GM19238 (cell line): ENCODE measurements at regions not wholly inside any gene's neighbourhood (a gene's known extent, or its start where the extent isn't known, plus 50 kb on each side); places are given as distances from the start of the nearest gene placed in this dataset.
"Not testable (repeated sequence)": the region's sequence is repeated elsewhere in the genome, so short reads cannot be mapped to it uniquely, and the experiment has no call there.

Experiments used
- DNase-seq: peaks from one replicate; pipeline ENCODE4 v3.0.0; 2011; ENCODE audit warnings: low spot score; ENCODE audit not compliant: insufficient read length

GRCh38 chr11:112537846-112538330 lies 277.2 kb upstream of the PLET1 start:
- DNase-seq: no peak

DNA sequence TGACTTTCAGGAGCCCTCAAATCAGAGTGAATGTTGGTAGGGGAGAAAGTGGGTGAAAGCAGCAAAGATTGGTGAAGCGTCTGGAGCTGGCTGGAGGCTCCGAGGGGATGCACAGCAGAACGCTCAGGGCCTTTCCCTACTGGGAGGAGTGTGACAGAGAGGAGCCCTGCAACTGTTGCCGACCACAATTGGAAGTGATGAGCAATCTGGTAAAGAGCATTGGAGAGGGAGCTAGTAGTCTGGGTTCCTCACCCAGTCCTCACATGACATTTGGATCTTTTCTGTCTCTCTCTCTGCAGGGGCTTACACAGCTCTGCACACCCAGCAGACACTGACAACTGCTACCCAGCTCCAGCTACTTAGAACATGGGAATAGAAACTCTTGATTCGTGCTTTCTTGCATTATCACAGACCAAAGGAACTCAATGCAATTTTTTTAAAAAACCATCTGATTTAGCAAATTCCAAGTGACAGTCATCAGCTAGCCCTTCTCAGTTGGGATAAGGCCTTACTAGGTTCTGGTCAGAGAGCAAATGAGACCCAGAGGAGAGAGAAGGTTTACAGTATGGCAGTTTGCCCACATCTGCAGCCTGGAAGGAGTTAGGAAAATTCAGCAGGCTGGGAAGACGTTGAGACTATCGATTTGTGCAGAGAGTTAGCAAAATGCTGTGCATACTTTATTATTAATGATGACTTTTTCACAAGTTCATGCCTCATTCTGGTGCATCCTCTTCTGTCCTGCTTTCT lies 278.0 kb upstream of the PLET1 start:
- no peak for DNase-seq

DNA sequence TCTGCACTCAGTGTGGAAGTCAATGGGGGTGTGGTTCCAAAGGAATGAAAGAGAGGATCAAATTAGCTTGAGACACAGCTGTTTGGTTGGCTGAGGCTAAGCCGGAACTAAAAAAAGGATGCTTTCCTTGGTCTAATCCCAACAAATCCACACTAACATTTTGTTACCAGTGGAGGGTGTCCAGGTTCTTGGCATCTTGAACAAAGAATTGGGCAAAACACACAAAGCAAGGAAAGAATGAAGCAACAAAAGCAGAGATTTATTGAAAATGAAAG lies 278.6 kb upstream of the PLET1 start:
- not testable (repeated sequence) for DNase-seq

DNA sequence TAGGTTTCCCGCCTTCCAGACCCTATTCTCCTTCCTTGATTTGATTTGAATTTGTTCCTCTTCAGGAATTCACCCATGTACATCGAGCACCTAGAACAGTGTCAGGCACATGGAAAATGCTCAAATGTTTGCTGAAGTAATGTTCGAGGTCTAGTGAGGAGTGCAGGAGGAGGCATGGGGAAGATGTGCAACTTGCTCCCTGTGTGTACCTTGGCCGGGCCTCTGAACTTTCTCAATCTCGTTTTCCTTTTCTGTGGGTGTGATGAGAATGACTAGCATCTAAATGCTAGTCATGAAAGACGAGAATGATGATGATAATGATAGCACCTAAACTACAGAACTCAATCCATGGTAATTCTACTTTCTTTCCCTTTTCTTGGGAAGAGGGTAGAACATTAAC lies 279.1 kb upstream of the PLET1 start:
- DNase-seq: no peak

GRCh38 chr11:112540261-112540660 lies 279.6 kb upstream of the PLET1 start:
- no peak for DNase-seq

DNA sequence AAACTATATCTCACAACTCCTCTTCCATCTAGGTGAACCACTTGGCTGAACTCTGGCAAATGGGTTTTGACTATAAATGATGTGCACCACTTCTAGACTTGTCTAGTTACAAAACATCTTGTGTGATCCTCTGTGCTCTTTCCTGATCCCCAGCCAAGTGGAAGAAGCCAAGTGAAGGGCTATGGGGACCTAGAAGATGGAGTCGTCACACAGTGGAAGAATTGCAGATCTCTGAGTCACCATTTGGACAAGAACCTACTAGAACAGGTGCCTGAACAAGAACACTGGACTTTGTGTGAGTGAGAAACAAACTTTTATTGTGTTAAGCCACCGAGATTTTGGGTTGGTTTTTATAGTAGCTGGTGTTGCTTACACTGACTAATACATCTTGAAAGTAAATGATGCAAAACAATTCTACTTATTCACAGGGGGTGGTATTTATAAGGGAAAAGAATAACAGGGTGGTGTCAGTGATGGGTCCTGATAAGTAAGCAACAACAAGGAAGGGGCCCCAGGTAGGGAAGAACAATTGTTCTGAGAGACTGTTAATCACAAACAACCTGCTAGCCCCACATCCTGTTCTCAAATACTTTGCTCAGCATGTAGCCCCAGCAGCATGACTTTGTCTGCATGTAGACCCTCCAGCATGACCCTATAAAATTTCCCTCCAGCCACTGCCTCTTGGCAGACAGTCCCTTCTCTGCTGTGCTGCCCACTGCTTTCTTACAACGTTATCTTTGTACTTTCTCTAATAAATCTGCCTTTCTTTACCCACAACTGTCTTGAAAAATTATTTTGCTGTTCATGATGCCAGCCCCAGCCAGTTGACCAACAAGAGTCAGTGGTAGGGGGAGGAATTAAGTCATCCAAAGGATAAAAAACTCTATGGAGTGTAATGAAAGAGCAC lies 280.7 kb upstream of the PLET1 start:
- no peak for DNase-seq

GRCh38 chr11:112542479-112542878 lies 281.8 kb upstream of the PLET1 start:
- DNase-seq: no peak

GRCh38 chr11:112543390-112543789 lies 282.7 kb upstream of the PLET1 start:
- no peak for DNase-seq

DNA sequence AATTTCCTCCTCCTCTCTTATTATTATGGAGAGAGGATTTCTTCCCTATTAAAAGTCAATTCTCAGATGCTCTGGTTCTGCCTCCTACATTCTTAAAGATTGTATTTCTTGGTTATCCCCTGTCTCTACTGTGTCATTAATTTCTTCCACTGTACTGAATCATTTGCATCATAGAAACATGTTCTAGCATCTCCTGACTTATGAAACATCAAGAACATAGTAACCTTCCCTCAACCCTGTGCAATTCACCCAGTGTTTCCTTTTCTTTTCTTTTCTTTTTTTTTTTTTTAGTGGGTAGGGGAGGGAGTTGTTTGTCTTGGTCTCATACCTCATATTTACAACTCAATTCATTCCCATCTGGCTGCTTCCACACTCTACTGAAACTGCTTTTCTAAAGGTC lies 288.0 kb upstream of the PLET1 start:
- no peak for DNase-seq

GRCh38 chr11:112553205-112553731 lies 292.6 kb upstream of the PLET1 start:
- no peak for DNase-seq

GRCh38 chr11:112554586-112554985 lies 293.9 kb upstream of the PLET1 start:
- no peak for DNase-seq

GRCh38 chr11:112555491-112556364 lies 295.1 kb upstream of the PLET1 start:
- DNase-seq: peak; percentile 32

DNA sequence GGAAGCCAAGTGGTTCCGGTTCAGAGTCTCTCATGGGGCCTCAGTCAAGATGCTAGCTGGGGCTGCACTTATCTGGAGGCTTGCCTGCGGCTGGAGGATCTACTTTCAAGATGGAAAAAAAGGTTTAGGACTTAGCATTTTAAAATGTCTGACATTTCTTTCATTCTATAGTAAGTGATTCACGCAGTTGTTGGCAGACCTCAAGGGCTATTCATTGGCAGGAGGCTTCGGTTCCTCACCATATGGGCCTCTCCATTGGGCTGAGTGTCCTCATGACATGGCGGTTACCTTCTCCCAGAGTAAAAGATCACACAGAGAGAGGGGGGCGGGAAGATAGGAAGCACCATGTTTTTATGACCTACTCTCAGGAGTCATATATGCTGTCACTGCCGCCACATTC lies 298.0 kb upstream of the PLET1 start:
- no peak for DNase-seq

DNA sequence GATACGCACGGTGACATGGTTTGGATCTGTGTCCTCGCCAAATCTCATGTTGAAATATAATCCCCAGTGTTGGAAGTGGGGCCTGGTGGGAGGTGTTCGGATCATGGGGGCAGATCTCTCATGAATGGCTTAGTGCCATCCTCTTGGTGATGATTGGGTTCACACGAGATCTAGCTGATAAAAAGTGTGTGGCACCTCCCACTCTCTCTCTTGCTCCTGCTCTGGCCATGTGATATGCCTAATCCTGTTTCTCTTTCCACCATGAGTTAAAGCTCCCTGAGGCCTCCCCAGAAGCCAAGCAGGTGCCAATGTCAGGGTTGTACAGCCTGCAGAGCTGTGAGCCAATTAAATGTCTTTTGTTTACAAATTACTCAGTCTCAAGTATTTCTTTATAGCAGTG lies 303.1 kb upstream of the PLET1 start:
- no peak for DNase-seq

GRCh38 chr11:112564228-112564955 lies 303.7 kb upstream of the PLET1 start:
- DNase-seq: no peak

DNA sequence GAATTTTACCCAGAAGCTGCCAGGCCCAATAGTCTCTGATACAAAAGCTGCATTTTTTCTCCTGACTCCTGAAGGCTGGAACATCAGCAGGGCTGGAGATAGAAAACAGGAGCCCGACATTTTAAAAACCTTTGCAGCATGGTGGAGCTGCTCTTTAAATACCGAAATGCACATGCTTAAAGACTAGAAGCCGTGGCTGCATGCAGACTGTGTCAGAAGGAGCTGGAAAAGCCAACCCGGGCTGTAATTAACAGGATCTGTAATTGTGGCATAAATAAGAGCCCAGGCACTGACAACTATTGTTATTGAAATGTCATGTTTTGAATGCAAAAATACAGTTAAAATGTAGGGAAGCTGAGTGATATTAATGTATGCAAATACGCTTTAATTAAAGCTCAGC lies 304.9 kb upstream of the PLET1 start:
- DNase-seq: no peak

DNA sequence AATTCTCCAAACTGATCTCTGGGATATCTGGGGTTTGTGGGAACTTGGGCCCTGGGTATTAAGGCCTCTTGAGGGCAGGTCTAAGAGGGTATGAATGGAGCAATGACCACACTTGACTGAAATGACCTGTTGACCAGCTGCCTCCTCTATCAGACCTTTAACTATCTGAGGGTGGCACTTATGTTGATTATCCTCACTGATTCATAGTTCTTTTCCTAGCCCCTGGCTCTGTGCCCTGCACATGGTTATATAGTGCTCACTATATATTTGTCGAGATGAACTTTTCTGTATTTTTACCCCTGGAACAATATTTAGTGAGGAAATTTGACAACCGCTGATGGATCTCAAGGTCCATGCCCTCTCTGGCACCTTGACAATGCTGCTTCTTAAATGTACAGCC lies 305.5 kb upstream of the PLET1 start:
- no peak for DNase-seq

DNA sequence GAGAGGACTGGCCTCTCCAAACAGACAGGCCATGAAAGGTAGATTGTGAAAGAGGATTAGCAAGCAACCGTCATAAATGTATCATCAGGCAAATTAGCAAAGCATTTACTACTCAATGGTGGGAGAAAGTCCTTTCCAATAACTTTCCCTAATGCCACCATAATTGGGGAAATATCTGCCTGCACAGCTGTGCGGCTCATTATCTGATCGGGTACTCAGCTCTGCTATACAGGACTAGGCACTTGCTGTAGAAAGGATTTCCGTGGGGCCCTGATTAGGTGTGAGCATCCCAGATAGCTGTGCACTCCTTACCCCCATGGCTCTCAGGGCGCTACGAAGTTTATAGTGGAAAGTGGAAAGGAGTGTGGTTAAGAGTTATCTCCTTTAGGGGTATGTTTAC lies 309.7 kb upstream of the PLET1 start:
- no peak for DNase-seq

DNA sequence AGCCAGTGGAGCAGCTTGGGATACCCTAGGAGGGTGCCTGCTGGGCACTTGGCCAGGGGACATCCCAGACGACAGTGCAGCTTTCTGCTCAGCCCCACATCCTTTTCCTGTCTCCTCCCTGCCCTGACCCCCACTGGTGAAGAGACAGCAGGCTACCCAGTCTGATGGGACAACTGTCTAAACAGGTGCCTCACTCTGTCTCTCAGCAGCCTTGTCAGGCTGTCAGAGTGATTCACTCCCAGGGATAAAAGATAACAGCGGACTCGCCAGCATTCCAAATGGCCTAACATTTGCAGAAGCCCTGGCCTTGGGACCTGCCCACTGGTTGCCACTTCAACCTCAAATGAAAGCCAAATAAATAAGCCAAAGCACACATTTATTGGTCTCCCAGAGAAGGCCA lies 318.6 kb upstream of the PLET1 start:
- DNase-seq: no peak

- DNase-seq: no peak
These were observed 320.2 kb upstream of the PLET1 start for GRCh38 chr11:112580864-112581263.

- DNase-seq: no peak
These were observed 321.1 kb upstream of the PLET1 start for GRCh38 chr11:112581747-112582146.
